NB4 (cell line): ENCODE measurements at regions not wholly inside any gene's neighbourhood (a gene's known extent, or its start where the extent isn't known, plus 50 kb on each side); places are given as distances from the start of the nearest gene placed in this dataset.

Experiments used
- POLR2A ChIP-seq: IDR thresholded peaks from 2 replicates; pipeline ENCODE4 v1.6.1; 2011; ENCODE audit warnings: mild to moderate bottlenecking; ENCODE audit not compliant: insufficient read length; ENCODE audit errors: extremely low read depth
- TF ChIP-seq, protein P1 (sequence below): IDR thresholded peaks from one replicate; pipeline ENCODE4 v1.5.1; 2012; ENCODE audit warnings: low read depth, low read length

- TF ChIP-seq, protein P1, sequence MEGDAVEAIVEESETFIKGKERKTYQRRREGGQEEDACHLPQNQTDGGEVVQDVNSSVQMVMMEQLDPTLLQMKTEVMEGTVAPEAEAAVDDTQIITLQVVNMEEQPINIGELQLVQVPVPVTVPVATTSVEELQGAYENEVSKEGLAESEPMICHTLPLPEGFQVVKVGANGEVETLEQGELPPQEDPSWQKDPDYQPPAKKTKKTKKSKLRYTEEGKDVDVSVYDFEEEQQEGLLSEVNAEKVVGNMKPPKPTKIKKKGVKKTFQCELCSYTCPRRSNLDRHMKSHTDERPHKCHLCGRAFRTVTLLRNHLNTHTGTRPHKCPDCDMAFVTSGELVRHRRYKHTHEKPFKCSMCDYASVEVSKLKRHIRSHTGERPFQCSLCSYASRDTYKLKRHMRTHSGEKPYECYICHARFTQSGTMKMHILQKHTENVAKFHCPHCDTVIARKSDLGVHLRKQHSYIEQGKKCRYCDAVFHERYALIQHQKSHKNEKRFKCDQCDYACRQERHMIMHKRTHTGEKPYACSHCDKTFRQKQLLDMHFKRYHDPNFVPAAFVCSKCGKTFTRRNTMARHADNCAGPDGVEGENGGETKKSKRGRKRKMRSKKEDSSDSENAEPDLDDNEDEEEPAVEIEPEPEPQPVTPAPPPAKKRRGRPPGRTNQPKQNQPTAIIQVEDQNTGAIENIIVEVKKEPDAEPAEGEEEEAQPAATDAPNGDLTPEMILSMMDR, result no peak
- no peak for TF ChIP-seq POLR2A
Observed at GRCh38 chr16:20191566-20191965, 117.9 kb upstream of the GPR139 start.
